ENCODE measurements at regions not wholly inside any gene's neighbourhood (a gene's known extent, or its start where the extent isn't known, plus 50 kb on each side); places are given as distances from the start of the nearest gene placed in this dataset.
"Not testable (repeated sequence)": the region's sequence is repeated elsewhere in the genome, so short reads cannot be mapped to it uniquely, and the experiment has no call there.

GRCh38 chr21:6556516-6556915 is 3964.9 kb upstream of the TPTE start:
- not testable (repeated sequence) for DNase-seq (ENCODE audit: low read depth in 2 of 2)

DNA sequence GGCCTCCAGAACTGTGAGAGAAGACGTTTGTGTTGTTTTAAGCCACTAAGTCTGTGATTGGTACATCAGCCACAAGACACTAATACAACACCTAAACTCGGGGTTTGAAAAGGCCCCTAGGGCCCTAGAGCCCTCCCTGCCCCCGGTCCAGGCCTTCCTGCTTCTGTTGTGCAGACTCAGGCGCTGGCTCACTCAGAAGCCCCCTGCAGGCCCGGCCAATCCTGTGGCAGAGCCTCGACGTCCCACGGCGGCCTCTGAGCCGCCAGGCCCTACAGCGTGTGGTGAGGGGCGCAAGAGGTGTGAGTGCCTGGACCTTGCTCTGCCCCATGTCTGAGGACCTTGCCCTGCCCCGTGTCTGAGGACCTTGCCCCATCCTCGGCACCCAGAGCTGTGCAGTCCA is 3964.0 kb upstream of the TPTE start:
- not testable (repeated sequence) for DNase-seq (ENCODE audit: low read depth in 2 of 2)

DNA sequence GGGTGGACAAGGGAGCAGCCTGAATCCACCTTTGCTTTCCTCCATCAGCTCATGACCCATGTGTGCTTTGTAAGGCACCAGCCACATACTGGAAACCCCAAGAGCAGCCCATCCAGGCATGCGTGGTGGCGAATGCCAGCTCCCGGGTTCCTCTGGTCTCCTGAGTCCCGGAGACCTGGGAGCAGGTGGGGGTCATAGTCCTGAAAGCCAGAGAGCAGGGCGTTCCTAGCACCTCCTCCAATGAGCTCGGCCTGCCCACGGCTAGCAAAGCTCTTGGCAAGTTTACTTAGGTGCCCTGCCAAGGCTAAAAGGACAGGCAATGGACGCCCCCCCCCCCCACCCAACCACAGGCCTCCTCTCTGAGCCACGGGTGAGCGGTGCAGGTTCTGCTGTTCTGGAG is 3960.2 kb upstream of the TPTE start:
- not testable (repeated sequence) for DNase-seq (ENCODE audit: low read depth in 2 of 2)

DNA sequence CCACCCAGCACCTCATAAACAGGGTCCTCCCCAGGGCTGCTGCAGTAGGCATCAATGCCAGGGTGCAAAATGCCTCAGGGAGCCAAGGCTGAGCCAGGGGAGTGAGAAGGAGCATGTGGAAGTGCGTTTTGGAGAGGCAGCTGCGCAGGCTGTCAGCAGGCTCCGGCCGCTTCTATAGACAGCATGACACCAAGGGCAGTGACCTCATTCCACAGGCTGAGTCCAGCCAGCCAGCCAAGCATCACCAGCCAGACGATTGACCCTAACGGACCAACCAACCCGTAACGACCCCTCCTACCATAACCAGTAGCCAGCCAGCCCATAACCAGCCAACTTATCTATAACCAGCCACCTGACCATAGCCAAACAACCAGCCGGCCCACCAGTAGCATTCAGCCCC is 3959.8 kb upstream of the TPTE start:
- DNase-seq (ENCODE audit: low read depth in 2 of 2): not testable (repeated sequence)

GRCh38 chr21:6564543-6565166 is 3956.7 kb upstream of the TPTE start:
- DNase-seq (ENCODE audit: low read depth in 2 of 2): not testable (repeated sequence)

GRCh38 chr21:6565190-6566094 is 3955.9 kb upstream of the TPTE start:
- not testable (repeated sequence) for DNase-seq (ENCODE audit: low read depth in 2 of 2)

- DNase-seq (ENCODE audit: low read depth in 2 of 2): not testable (repeated sequence)
Observed at GRCh38 chr21:6567542-6567941, 3953.8 kb upstream of the TPTE start.

GRCh38 chr21:6569152-6569551 is 3952.2 kb upstream of the TPTE start:
- not testable (repeated sequence) for DNase-seq (ENCODE audit: low read depth in 2 of 2)

- DNase-seq (ENCODE audit: low read depth in 2 of 2): not testable (repeated sequence)
Observed at GRCh38 chr21:6569587-6570392, 3951.6 kb upstream of the TPTE start.

DNA sequence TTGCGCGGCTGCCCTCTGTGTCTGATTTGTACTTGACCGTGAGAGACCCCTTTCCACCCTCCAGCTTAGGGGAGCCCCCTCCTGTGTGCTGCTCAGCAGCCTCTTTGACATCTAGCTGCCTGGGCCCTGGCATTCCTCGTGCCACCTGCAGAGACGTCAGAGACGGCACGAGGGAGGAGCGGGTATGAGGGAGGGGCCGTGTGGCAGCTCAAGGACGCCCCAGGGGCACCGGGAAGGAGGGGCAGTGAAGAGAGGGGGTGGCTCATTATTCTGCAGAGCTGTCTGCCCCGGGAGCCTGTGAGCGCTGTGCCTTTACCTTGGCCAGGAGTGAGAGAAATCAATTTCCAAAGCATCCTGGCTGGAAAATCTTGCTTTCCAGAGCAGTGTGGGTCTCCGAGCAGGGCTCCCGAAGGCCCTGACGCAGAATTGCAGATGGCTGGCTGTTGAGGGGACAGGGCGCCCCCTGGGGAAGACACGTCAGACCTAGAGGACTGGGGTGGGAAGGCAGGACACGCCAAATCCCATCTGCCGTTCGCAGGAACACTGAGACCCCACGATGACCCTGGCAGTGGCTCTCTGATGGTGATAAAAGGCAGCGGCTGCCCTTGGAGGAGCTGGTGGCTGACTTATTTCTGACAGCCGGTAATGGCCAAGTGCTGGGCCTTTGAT is 3950.5 kb upstream of the TPTE start:
- DNase-seq (ENCODE audit: low read depth in 2 of 2): not testable (repeated sequence)

DNA sequence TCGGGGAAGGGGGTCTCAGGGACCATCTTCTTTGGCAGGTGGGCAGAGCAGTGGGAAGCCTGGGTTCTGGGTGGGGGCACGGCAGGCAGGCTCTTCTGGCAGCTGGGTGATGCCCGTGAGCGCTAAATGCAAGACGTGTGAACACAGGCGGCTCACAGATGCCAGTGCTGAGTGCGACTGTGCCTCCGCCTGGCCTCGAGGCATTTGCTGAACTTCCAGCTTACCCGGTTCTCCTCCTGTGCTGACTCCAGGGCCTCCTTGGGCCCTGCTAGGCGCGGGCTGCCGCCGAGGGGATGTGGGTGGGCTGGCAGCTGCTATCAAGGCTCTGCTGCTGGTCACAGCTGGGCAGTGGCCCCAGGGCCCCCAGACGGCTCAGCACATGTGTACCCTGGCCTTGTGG is 3947.8 kb upstream of the TPTE start:
- not testable (repeated sequence) for DNase-seq (ENCODE audit: low read depth in 2 of 2)

- not testable (repeated sequence) for DNase-seq (ENCODE audit: low read depth in 2 of 2)
Observed at GRCh38 chr21:6579801-6580200, 3941.6 kb upstream of the TPTE start.
